Activated CD4-positive, alpha-beta T cell treated with anti-CD3 and anti-CD28 coated beads, Interleukin-2, amount 10 ng/mL, durations not matched to agents 24 days and 14 days (primary cell): ENCODE measurements at regions not wholly inside any gene's neighbourhood (a gene's known extent, or its start where the extent isn't known, plus 50 kb on each side); places are given as distances from the start of the nearest gene placed in this dataset.
"Not testable (repeated sequence)": the region's sequence is repeated elsewhere in the genome, so short reads cannot be mapped to it uniquely, and the experiment has no call there.

ENCODE experiments used
- DNase-seq: peaks from one replicate; pipeline ENCODE4 v3.0.0; 2022
- H3K27ac Mint-ChIP-seq: one replicate; pipeline ENCODE4 v1.8.0; 2022; ENCODE audit warnings: mild to moderate bottlenecking, mixed read lengths
- H3K27me3 Mint-ChIP-seq: one replicate; pipeline ENCODE4 v1.8.0; 2022; ENCODE audit warnings: mixed read lengths
- H3K36me3 Mint-ChIP-seq: one replicate; pipeline ENCODE4 v1.8.0; 2022; ENCODE audit warnings: low read depth, mild to moderate bottlenecking, mixed read lengths
- H3K4me1 Mint-ChIP-seq: one replicate; pipeline ENCODE4 v1.8.0; 2021; ENCODE audit warnings: mixed read lengths
- H3K4me3 Mint-ChIP-seq: one replicate; pipeline ENCODE4 v1.8.0; 2022; ENCODE audit warnings: mild to moderate bottlenecking, moderate library complexity, mixed read lengths
- H3K9me3 Mint-ChIP-seq: one replicate; pipeline ENCODE4 v1.8.0; 2021; ENCODE audit warnings: mixed read lengths
- intact Hi-C: fragments of 100-400 bp; cut with micrococcal nuclease; formaldehyde crosslinking; loops from one replicate; pipeline ENCODE4 v1.15.1; 2023

DNA sequence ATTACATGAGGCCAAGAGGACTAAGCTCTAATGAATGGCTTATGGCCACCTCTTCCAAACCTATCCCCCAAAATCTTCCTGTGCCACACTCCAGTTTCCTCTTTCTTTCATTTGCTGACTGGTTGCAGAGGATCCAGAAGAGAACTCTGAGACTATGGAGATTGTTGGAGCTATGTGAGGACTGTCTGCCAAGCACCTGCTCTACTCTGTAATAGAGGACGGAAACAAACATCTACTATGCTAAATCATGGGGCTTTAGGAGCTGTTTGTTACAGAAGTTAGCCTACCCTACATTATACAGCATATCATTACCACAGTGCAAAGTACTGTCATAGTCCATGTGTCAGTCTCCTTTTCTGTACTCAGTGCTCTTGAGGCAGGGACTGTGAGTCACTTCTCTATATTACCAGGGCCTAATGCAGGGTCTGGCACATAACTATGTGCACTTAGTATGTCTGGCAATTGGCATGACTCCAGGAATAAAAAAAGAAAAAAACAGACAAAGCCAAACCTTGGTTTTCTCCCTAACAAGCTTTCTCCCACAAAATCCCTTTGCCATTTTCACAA is 95.1 kb downstream of the RPAP3 start:
- no peak overlapping the region for H3K27ac Mint-ChIP-seq
- H3K9me3 Mint-ChIP-seq: peaks cover 67% of the 10 kb centered on the region
- no peak overlapping the region for H3K4me3 Mint-ChIP-seq
- no peaks in the 10 kb centered on the region for H3K27me3 Mint-ChIP-seq
- DNase-seq: no peak
- intact Hi-C loops: no loop called here
- peaks cover 2% of the 10 kb centered on the region for H3K36me3 Mint-ChIP-seq
- no peaks in the 10 kb centered on the region for H3K4me1 Mint-ChIP-seq

DNA sequence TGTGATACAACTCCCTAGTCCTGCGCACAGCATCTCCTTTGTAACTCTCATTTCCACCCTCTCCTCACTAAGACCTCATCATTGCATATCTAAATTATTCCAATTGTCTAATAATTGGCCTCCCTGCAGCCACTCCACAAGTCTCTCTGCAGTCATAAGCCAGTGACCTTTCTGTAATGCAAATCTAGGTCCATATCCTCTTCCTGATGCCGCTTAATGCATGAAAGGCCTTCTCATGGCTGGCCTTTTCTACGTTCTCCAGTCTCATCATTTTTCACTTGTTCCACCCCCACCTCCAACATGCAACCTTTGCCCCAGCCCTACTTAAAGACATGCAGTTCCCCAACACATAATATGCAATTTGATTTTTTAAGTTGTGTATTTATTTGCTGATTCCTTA is 96.0 kb downstream of the RPAP3 start:
- intact Hi-C loops: no loop called here
- Mint-ChIP-seq H3K27me3 (no peaks in the 10 kb centered on the region), H3K4me1 (peaks cover under 1% of the 10 kb centered on the region), H3K4me3 (no peak overlapping the region), H3K27ac (no peak overlapping the region), H3K36me3 (peaks cover 3% of the 10 kb centered on the region), H3K9me3 (peaks cover 66% of the 10 kb centered on the region)
- DNase-seq: no peak

DNA sequence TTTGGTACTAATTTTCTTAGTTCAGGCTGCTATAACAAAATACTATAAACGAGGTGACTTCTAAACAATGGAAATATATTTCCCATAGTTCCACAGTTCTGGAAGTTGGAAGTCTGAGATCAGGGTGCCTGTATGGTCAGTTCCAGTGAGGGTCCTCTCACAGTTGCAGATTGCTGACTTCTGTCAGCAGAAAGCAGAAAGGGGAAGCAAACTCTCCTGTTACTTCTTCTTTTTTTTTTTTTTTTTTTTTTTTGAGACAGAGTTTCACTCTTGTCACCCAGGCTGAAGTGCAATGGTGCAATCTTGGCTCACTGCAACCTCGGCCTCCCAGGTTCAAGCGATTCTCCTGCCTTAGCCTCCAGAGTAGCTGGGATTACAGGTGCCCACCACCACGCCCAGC is 97.2 kb downstream of the RPAP3 start:
- H3K36me3 Mint-ChIP-seq, H3K27me3 Mint-ChIP-seq, H3K4me3 Mint-ChIP-seq, H3K4me1 Mint-ChIP-seq, DNase-seq, H3K27ac Mint-ChIP-seq, intact Hi-C loops: not testable (repeated sequence)
- peaks cover 54% of the 10 kb centered on the region for H3K9me3 Mint-ChIP-seq

DNA sequence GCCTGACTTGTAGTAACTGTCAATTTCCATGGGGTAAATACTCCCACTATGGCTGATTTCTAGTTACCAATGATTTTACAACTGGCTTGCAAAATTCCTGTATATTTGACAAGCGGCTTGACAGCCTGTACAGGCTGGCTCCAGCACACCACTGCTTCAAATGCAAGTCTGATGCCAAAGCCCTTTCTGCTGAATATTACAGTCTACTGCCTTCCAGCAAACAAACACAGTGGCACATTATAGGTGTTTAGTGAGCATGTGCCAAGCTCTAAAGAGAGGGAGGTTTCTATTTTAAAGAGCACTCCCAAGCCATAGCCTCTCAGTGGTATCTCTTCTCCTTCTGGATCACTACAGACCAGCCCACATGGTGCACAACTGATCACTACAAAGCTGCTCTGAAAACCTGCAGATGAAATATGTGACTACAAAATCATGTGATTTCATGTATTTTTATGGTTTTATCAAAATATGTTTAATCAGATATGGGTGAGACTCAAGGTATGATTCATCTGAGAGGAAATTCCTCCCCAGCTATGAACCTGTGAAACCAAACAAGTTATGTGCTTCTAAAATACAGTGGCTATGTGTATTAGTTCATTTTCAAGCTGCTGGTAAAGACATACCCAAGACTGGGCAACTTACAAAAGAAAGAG is 101.5 kb downstream of the RPAP3 start:
- H3K27ac Mint-ChIP-seq: no peak overlapping the region
- H3K4me1 Mint-ChIP-seq: peaks cover 4% of the 10 kb centered on the region
- intact Hi-C loops: no loop called here
- H3K27me3 Mint-ChIP-seq: no peaks in the 10 kb centered on the region
- DNase-seq: no peak
- H3K9me3 Mint-ChIP-seq: peaks cover 23% of the 10 kb centered on the region
- peaks cover 5% of the 10 kb centered on the region for H3K36me3 Mint-ChIP-seq
- no peak overlapping the region for H3K4me3 Mint-ChIP-seq

DNA sequence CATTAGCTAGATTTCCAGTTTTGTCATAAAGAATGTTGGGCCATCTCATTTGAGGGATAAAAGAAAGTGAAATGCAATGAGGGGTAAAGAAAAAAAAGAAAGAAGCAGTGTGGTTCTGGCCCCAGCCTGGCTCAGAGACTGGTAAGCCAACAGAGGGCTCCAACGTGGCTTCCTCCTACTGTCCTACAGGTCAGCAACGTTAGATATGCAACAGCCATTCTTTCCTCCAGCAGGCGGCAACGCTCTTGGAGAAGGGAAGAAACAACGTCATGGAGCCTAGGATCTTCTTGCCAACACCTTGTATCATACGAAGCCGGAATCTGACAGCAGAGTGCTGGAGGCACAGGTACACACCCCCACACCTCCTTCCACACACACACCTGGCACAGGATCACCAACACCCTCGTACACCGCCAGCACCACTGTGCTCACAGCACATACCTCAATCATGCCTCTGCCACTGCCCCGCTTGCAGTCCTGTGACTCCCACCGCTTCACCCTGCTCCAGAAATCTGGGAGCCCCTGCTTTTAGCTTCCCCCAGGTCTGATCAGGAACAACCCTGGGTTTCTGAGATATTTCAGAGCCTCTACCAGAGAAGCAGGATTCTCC is 102.8 kb downstream of the RPAP3 start:
- H3K36me3 Mint-ChIP-seq: peaks cover 5% of the 10 kb centered on the region
- H3K9me3 Mint-ChIP-seq: peaks cover 23% of the 10 kb centered on the region
- intact Hi-C loops: no loop called here
- no peaks in the 10 kb centered on the region for H3K27me3 Mint-ChIP-seq
- H3K27ac Mint-ChIP-seq: no peak overlapping the region
- peaks cover 4% of the 10 kb centered on the region for H3K4me1 Mint-ChIP-seq
- H3K4me3 Mint-ChIP-seq: no peak overlapping the region
- DNase-seq: no peak

DNA sequence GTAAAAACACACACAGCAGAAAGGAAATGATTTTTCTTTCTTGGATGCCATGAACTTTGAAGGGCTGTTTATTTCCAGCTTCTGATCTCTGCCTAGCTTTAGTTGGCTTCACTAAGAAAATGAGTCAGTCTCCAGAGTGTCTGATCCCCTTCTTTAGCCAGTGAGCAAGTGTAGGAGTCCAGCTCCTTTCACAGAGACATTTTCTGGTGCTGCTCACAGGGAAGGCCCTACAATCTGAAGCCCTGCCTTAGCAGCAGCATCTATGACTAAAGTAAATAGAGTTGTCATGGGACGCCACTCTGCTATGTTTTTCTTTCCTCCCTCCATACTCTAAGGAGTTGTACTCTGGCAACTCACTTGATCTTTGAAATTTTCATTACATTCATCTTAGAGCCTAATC is 103.5 kb downstream of the RPAP3 start:
- peaks cover 4% of the 10 kb centered on the region for H3K4me1 Mint-ChIP-seq
- no peaks in the 10 kb centered on the region for H3K27me3 Mint-ChIP-seq
- H3K9me3 Mint-ChIP-seq: peaks cover 15% of the 10 kb centered on the region
- no peak overlapping the region for H3K27ac Mint-ChIP-seq
- peaks cover 5% of the 10 kb centered on the region for H3K36me3 Mint-ChIP-seq
- no peak for DNase-seq
- intact Hi-C loops: no loop called here
- no peak overlapping the region for H3K4me3 Mint-ChIP-seq

DNA sequence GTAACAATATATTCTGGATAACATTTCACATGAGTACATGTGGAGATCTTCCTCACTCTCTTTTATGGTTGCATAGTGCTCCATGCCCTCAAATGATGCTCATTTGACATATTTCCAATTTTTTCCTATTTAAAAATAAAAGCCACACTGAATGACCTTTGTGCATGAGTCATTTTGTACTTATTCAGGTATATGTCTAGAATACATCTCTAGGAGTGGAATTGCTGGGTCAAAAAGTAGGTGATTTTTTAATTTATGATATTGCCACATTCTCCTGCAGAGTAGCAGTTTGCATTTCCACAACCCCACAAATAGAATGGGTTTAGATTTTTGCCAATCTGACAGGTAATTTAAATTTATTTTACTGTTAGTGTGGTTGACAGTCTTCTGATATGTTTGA is 104.8 kb downstream of the RPAP3 start:
- H3K9me3 Mint-ChIP-seq: peaks cover 5% of the 10 kb centered on the region
- peaks cover 4% of the 10 kb centered on the region for H3K4me1 Mint-ChIP-seq
- intact Hi-C loops: no loop called here
- H3K4me3 Mint-ChIP-seq: no peak overlapping the region
- no peak overlapping the region for H3K27ac Mint-ChIP-seq
- DNase-seq: no peak
- no peaks in the 10 kb centered on the region for H3K27me3 Mint-ChIP-seq
- peaks cover 3% of the 10 kb centered on the region for H3K36me3 Mint-ChIP-seq

DNA sequence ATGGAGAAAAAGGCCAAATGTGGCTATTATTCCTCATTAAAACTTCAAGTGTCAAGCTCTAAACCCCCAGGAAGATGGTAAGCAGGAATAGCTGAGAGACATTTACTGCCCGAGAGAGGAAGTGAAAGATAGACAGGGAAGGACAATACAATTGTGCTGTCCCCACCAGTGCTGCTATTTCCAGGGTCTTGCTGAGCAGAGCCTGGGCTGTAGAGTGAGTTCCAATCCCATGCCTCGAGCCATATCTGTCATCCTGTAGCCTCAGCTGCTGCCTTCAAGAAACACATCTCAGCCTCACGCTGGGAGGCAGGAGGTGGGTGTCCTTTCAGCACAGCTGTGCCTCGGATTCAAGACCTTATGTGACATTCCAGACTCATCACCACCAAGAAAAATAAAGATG is 114.0 kb downstream of the RPAP3 start:
- Mint-ChIP-seq H3K36me3 (no peaks in the 10 kb centered on the region), H3K27ac (no peak overlapping the region), H3K4me1 (no peaks in the 10 kb centered on the region), H3K4me3 (no peak overlapping the region), H3K9me3 (no peaks in the 10 kb centered on the region), H3K27me3 (peaks cover 2% of the 10 kb centered on the region)
- no peak for DNase-seq
- intact Hi-C loops: no loop called here

DNA sequence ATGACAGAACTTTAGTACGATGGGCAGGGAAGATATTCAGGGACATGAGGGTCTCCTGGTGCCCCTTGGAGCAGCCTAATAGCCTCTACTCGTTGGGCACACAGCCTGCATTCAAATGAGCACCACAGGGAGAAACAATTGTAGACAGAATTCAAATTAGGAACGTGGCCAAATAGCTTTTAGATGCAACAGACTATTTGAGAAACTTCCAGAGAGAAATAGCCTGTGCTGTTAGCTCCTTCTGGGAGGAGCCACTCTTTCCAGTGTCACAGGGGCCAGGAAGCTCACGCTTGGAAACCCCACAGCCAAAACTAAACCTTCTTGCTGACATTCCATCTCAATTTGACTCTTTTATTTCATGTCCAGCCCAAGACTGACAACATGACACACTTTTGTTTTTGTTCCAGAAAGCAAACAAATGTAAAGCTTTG is 114.5 kb downstream of the RPAP3 start:
- intact Hi-C loops: no loop called here
- H3K4me1 Mint-ChIP-seq: no peaks in the 10 kb centered on the region
- no peaks in the 10 kb centered on the region for H3K36me3 Mint-ChIP-seq
- no peaks in the 10 kb centered on the region for H3K9me3 Mint-ChIP-seq
- no peak for DNase-seq
- peaks cover 2% of the 10 kb centered on the region for H3K27me3 Mint-ChIP-seq
- H3K27ac Mint-ChIP-seq: no peak overlapping the region
- H3K4me3 Mint-ChIP-seq: no peak overlapping the region

DNA sequence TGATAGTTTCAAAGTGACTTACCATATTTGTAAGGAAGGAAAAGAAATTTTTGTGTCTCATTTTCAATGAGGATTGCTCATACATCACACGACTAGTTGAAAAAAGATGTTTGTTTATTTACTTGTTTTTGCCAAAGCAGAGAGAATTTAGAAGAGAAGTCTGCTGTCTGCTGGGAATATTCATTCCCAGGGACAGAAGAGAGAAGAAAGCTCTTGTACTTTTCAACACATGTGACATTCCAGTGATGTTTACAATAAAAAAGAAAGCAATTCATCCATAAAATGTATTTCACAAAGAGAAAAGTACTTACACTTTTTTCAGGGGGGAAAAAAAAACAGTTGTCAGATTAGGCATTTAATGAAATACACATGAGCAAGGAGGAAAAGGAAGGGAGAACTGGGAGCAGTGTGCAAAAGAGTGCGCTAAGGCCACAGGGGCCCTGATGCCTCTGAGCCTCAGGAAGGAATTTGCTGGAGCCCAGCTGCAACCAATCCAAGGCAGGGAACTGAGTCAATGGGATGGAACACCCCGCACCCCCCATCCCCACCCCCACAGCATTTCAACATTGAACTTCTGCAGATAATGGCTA is 115.0 kb downstream of the RPAP3 start:
- Mint-ChIP-seq H3K9me3 (no peaks in the 10 kb centered on the region), H3K4me1 (peaks cover 2% of the 10 kb centered on the region), H3K4me3 (no peak overlapping the region), H3K27me3 (peaks cover 2% of the 10 kb centered on the region), H3K36me3 (no peaks in the 10 kb centered on the region), H3K27ac (no peak overlapping the region)
- no peak for DNase-seq
- intact Hi-C loops: no loop called here

DNA sequence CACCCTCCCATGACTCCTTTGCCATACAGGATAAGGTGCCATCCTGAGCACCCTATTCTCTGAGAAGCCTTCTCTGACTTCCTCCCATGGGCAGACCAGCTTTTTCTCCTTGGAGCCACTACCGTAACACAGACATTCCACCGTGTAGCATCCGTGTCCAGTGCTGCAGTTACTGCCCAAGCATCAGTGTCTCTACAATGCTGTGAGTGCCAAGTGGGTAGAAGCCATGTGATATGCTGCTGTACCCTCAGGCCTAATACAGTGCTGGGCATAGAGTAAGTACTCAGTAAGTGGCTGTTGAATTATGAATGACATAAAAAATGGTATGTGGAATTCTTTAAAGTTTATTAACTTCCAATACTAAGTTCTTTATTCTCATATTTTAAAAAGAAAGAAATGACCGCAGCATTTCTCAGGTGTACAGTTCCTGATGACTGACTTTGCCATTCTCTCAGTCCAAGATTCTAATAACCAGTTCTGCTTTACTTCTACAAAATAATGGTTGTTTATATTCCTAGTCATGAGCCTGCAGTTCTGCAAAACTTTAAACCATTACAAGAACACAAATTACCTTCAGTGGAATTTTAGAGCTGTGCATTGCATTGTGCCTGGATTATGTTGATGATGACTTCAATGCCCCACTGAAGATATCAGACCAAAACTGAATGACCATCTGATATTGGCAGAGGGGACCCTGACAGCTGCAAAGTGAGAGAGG is 118.7 kb downstream of the RPAP3 start:
- H3K27ac Mint-ChIP-seq: no peak overlapping the region
- H3K4me3 Mint-ChIP-seq: no peak overlapping the region
- peaks cover 3% of the 10 kb centered on the region for H3K9me3 Mint-ChIP-seq
- no peak for DNase-seq
- H3K27me3 Mint-ChIP-seq: peaks cover 2% of the 10 kb centered on the region
- H3K36me3 Mint-ChIP-seq: no peaks in the 10 kb centered on the region
- intact Hi-C loops: no loop called here
- H3K4me1 Mint-ChIP-seq: peaks cover 2% of the 10 kb centered on the region

DNA sequence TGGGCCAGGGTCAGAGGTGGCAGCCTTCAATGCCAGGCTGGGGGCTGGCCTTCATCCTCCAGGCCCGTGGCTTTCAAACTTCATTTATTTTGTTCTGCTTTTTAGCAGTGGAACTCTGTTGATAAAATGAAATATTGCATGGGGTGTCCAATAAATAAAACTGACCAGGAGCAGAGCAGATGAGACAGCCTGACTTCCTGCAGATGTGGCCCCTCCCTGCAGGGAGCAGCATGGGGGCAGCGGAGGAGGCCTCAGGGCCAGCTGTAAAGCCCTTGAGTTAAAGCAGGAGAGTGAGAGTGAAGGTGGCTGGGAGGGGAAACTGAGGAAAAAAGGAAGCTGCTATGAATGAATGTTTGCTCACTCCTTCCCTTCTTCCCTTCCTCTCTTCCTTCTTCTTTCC is 120.3 kb downstream of the RPAP3 start:
- no peak overlapping the region for H3K4me3 Mint-ChIP-seq
- peaks cover 3% of the 10 kb centered on the region for H3K9me3 Mint-ChIP-seq
- no peak for DNase-seq
- H3K4me1 Mint-ChIP-seq: peaks cover 2% of the 10 kb centered on the region
- no peak overlapping the region for H3K27ac Mint-ChIP-seq
- no peaks in the 10 kb centered on the region for H3K27me3 Mint-ChIP-seq
- H3K36me3 Mint-ChIP-seq: no peaks in the 10 kb centered on the region
- intact Hi-C loops: no loop called here

DNA sequence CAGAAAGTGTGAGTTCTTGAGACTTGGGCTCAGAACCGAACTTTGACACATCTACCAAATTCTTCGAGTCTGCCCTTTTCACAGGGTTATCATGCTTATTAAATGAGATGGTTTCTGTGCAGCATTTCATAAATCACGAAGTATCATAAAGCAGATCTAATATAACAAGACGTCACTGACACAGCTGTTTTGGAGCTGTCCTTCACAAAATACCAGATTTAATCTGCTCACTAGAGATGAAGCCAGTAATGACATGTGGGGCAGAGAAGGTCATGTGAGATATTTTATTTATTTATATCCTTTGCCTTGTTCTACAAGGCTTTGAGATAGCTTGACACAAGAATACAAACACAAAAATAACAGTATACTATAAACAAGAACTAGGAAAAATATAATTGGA is 127.0 kb downstream of the RPAP3 start:
- Mint-ChIP-seq H3K27me3 (no peaks in the 10 kb centered on the region), H3K36me3 (no peaks in the 10 kb centered on the region), H3K4me1 (peaks cover 12% of the 10 kb centered on the region), H3K9me3 (peaks cover 3% of the 10 kb centered on the region), H3K27ac (no peak overlapping the region), H3K4me3 (no peak overlapping the region)
- intact Hi-C loops: loop anchor here (10.0 kb wide), 1 partner anchor 1024 kb away; no protein-coding TSS in a partner anchor
- DNase-seq: no peak
